ENCODE measurements at regions not wholly inside any gene's neighbourhood (a gene's known extent, or its start where the extent isn't known, plus 50 kb on each side); places are given as distances from the start of the nearest gene placed in this dataset.

DNA sequence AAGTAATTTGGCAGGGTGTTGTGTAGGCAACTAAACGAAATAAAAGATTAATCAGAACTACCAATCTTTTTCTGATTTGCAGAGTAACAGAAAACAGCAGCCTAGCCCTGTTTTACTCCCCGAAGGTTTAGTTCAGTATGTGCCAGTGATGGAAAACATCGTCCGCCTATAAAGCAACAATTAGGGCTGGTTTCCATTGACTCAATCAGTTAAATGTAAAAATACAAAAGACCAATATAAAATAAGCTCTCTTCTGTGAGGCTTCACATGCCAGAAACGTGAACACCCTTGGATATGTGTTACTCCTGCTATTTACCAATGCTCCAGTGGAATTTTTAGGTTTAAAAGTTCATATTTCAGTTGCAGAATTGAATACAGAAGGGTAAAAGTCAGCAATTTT, 210.5 kb upstream of the RSPO3 start:
- Histone ChIP-seq H4K20me1 (ENCODE audit: insufficient read depth, low read length) (no peaks in the 10 kb centered on the region), H3K27ac (ENCODE audit: low read depth, low read length, poor library complexity, severe bottlenecking) (no peak overlapping the region), H2AFZ (ENCODE audit: low read length) (no peak overlapping the region), H3K27me3 (ENCODE audit: insufficient read depth, low read length) (no peaks in the 10 kb centered on the region), H3K4me2 (ENCODE audit: low read length) (no peak overlapping the region), H3K4me1 (ENCODE audit: insufficient read depth, low read length, severe bottlenecking) (no peaks in the 10 kb centered on the region), H3K36me3 (ENCODE audit: insufficient read depth, low read length) (no peaks in the 10 kb centered on the region), H3F3A (ENCODE audit: insufficient read depth, low read length) (no peaks in the 10 kb centered on the region), H3K9ac (ENCODE audit: low read length) (no peak overlapping the region), H3K79me2 (ENCODE audit: insufficient read depth, low read length) (no peaks in the 10 kb centered on the region), H3K4me3 (ENCODE audit: low read depth, low read length, poor library complexity, severe bottlenecking) (no peak overlapping the region), H3K9me2 (ENCODE audit: low read depth, low read length) (no peaks in the 10 kb centered on the region), H3K9me3 (ENCODE audit: low read length) (no peaks in the 10 kb centered on the region)
- TF ChIP-seq, protein P1, sequence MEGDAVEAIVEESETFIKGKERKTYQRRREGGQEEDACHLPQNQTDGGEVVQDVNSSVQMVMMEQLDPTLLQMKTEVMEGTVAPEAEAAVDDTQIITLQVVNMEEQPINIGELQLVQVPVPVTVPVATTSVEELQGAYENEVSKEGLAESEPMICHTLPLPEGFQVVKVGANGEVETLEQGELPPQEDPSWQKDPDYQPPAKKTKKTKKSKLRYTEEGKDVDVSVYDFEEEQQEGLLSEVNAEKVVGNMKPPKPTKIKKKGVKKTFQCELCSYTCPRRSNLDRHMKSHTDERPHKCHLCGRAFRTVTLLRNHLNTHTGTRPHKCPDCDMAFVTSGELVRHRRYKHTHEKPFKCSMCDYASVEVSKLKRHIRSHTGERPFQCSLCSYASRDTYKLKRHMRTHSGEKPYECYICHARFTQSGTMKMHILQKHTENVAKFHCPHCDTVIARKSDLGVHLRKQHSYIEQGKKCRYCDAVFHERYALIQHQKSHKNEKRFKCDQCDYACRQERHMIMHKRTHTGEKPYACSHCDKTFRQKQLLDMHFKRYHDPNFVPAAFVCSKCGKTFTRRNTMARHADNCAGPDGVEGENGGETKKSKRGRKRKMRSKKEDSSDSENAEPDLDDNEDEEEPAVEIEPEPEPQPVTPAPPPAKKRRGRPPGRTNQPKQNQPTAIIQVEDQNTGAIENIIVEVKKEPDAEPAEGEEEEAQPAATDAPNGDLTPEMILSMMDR (IDR thresholded peaks at IDR 0.05; ENCODE audit: low read length), result no peak
- TF ChIP-seq EZH2 (IDR thresholded peaks at IDR 0.05; ENCODE audit: borderline replicate concordance, low read length), result no peak

GRCh38 chr6:126909493-126909892, 209.0 kb upstream of the RSPO3 start:
- Histone ChIP-seq H3K9ac (ENCODE audit: low read length) (no peak overlapping the region), H3K4me3 (ENCODE audit: low read depth, low read length, poor library complexity, severe bottlenecking) (no peak overlapping the region), H3K4me2 (ENCODE audit: low read length) (no peak overlapping the region), H3F3A (ENCODE audit: insufficient read depth, low read length) (no peaks in the 10 kb centered on the region), H2AFZ (ENCODE audit: low read length) (no peak overlapping the region), H3K27me3 (ENCODE audit: insufficient read depth, low read length) (no peaks in the 10 kb centered on the region), H3K9me2 (ENCODE audit: low read depth, low read length) (no peaks in the 10 kb centered on the region), H3K9me3 (ENCODE audit: low read length) (no peaks in the 10 kb centered on the region), H3K79me2 (ENCODE audit: insufficient read depth, low read length) (no peaks in the 10 kb centered on the region), H3K27ac (ENCODE audit: low read depth, low read length, poor library complexity, severe bottlenecking) (no peak overlapping the region), H4K20me1 (ENCODE audit: insufficient read depth, low read length) (no peaks in the 10 kb centered on the region), H3K36me3 (ENCODE audit: insufficient read depth, low read length) (no peaks in the 10 kb centered on the region), H3K4me1 (ENCODE audit: insufficient read depth, low read length, severe bottlenecking) (no peaks in the 10 kb centered on the region)
- no peak for TF ChIP-seq EZH2 (IDR thresholded peaks at IDR 0.05; ENCODE audit: borderline replicate concordance, low read length)
- TF ChIP-seq, protein P1 (IDR thresholded peaks at IDR 0.05; ENCODE audit: low read length), result no peak

- Histone ChIP-seq H3K27me3 (ENCODE audit: insufficient read depth, low read length) (no peaks in the 10 kb centered on the region), H3K27ac (ENCODE audit: low read depth, low read length, poor library complexity, severe bottlenecking) (no peak overlapping the region), H3K4me2 (ENCODE audit: low read length) (no peak overlapping the region), H2AFZ (ENCODE audit: low read length) (no peak overlapping the region), H3K79me2 (ENCODE audit: insufficient read depth, low read length) (no peaks in the 10 kb centered on the region), H3K9ac (ENCODE audit: low read length) (no peak overlapping the region), H3K9me3 (ENCODE audit: low read length) (no peaks in the 10 kb centered on the region), H3K36me3 (ENCODE audit: insufficient read depth, low read length) (no peaks in the 10 kb centered on the region), H4K20me1 (ENCODE audit: insufficient read depth, low read length) (no peaks in the 10 kb centered on the region), H3K4me3 (ENCODE audit: low read depth, low read length, poor library complexity, severe bottlenecking) (no peak overlapping the region), H3K9me2 (ENCODE audit: low read depth, low read length) (no peaks in the 10 kb centered on the region), H3F3A (ENCODE audit: insufficient read depth, low read length) (no peaks in the 10 kb centered on the region), H3K4me1 (ENCODE audit: insufficient read depth, low read length, severe bottlenecking) (no peaks in the 10 kb centered on the region)
- TF ChIP-seq EZH2 (IDR thresholded peaks at IDR 0.05; ENCODE audit: borderline replicate concordance, low read length), result no peak
- TF ChIP-seq, protein P1 (IDR thresholded peaks at IDR 0.05; ENCODE audit: low read length), result no peak
Measured at GRCh38 chr6:126913651-126914050, 204.8 kb upstream of the RSPO3 start.

All from OCI-LY1 (cell line).